Coronary artery (tissue), 2 donors: ENCODE measurements at regions not wholly inside any gene's neighbourhood (a gene's known extent, or its start where the extent isn't known, plus 50 kb on each side); places are given as distances from the start of the nearest gene placed in this dataset.

Experiments used
- DNase-seq: peaks from one replicate; pipeline ENCODE4 v3.0.0-alpha.2; 2017; ENCODE audit warnings: low spot score
- H3K27ac ChIP-seq, 2 donors: fragments of 200-600 bp; sonication (generic); one replicate each; pipeline ENCODE4 v1.5.1; 2016 to 2019
- H3K4me3 ChIP-seq: fragments of 200-600 bp; sonication (generic); 2 replicates; pipeline ENCODE4 v1.5.1; 2016; ENCODE audit warnings: mild to moderate bottlenecking, moderate library complexity
- TF ChIP-seq, protein P1 (sequence below): fragments of 200-600 bp; sonication (generic); IDR thresholded peaks from one replicate; pipeline ENCODE4 v1.5.1; 2019; ENCODE audit warnings: antibody characterized with exemption

DNA sequence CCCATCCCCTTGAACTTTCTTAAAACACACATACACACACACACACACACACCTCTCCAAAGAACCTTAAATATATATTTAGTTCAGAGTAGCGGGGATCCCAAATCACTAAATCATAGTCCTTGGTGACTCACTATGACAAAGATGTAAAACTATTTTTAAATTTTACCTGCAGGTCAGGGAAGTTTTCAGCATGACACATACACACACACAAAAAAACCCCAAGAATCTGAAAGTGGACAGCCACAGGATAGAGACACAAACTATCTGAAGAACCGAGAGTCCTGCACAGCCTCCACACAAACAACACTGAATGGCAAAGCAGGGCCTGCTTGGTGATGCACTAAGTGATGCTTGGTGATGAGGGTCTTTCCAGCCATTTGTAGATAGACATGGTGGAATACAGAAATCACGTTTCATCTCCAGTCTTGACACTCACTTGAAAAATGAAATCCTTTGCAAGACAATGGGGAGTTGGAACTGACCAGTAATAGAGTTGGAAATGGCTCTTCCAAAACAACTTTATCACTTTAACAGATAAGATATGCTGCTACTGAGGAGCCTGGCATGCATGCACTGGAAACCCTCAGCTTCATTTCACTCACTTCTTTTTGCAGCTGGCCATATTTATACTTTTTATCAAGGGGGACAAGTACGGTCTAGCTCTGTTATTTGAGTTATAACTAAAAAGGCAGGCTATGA lies 307.3 kb downstream of the RAPGEF2 start:
- DNase-seq: no peak
- no peak overlapping the region for H3K27ac ChIP-seq
- TF ChIP-seq, protein P1, sequence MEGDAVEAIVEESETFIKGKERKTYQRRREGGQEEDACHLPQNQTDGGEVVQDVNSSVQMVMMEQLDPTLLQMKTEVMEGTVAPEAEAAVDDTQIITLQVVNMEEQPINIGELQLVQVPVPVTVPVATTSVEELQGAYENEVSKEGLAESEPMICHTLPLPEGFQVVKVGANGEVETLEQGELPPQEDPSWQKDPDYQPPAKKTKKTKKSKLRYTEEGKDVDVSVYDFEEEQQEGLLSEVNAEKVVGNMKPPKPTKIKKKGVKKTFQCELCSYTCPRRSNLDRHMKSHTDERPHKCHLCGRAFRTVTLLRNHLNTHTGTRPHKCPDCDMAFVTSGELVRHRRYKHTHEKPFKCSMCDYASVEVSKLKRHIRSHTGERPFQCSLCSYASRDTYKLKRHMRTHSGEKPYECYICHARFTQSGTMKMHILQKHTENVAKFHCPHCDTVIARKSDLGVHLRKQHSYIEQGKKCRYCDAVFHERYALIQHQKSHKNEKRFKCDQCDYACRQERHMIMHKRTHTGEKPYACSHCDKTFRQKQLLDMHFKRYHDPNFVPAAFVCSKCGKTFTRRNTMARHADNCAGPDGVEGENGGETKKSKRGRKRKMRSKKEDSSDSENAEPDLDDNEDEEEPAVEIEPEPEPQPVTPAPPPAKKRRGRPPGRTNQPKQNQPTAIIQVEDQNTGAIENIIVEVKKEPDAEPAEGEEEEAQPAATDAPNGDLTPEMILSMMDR: no peak
- H3K4me3 ChIP-seq: no peak overlapping the region

DNA sequence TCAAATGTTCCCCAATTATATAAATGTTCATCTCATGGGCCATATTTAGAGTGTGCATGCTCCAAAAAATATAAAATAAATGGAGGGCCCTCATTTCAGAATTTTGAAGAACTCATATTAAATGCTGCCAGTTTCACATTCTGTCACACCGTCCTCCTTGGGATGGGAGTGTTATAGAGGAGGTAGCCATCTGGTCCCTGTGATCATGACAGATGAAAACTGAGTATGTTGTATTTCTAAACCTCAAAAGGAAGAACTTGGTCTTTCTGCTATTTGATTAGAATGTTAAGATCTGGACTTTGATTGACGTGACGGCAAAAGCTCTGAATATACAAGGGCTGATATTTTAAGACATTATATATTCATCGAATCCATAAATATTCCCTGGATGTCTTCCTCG lies 308.0 kb downstream of the RAPGEF2 start:
- Histone ChIP-seq H3K4me3 (no peak overlapping the region), H3K27ac (no peak overlapping the region)
- no peak for DNase-seq
- TF ChIP-seq, protein P1: no peak

DNA sequence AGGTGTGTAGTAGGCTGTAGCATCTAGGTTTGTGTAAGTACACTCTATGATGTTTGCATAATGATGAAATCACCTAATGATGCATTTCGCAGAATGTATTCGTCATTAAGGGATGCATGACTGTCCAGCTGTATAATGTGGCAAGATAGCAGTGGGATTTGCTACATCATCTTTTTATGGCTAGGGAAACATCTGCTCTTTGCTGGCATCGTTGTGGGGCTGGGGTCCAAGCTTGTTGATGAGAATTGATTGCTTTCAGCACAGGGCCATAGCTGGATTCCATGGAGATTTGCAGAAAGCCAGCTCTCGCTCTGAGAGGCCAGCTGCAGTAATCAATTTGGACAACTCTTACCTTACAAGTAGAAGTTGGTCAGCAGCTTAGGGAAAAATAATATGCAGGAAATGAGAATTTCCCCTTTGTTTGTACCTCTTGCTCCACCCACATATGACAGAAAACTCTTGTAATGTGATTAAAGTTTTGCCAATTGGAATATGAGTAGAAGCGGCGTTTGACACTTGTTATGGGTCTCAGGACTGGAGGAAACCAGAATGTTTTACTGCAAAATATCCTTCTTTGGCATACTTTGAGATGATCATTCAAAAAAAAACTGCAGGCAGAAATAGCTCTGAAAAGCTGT lies 310.5 kb downstream of the RAPGEF2 start:
- no peak for DNase-seq
- TF ChIP-seq, protein P1: no peak
- no peak overlapping the region for H3K4me3 ChIP-seq
- no peak overlapping the region for H3K27ac ChIP-seq

DNA sequence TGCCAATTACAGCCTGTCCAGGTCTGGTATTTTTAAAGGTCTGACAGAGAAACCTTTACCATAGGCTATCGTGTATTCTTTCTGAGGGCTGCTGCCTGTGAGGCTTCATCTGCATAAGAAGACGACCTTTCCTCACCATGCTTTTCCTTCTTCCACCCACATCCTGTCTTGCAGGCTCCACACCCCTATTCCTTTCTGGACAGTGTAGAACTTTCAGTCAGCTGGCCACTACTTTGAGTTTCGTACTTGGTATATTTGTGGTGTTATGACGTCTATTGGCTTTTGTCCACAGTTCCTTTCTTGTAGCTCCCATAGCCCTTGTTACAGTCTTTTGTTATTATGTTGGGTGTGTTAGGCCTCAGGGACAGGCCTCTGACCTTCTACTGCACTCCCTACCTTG lies 311.4 kb downstream of the RAPGEF2 start:
- no peak for DNase-seq
- TF ChIP-seq, protein P1: no peak
- H3K27ac ChIP-seq: no peak overlapping the region
- no peak overlapping the region for H3K4me3 ChIP-seq

- no peak overlapping the region for H3K4me3 ChIP-seq
- no peak overlapping the region for H3K27ac ChIP-seq
- TF ChIP-seq, protein P1: no peak
- DNase-seq: no peak
Measured at GRCh38 chr4:159416073-159416472, 313.2 kb downstream of the RAPGEF2 start.

GRCh38 chr4:159416996-159417395 lies 314.1 kb downstream of the RAPGEF2 start:
- no peak for DNase-seq
- TF ChIP-seq, protein P1: no peak
- Histone ChIP-seq H3K27ac (no peak overlapping the region), H3K4me3 (no peak overlapping the region)
